Activated CD8-positive, alpha-beta memory T cell treated with anti-CD3 and anti-CD28 coated beads for 36 hours (primary cell): ENCODE measurements at regions not wholly inside any gene's neighbourhood (a gene's known extent, or its start where the extent isn't known, plus 50 kb on each side); places are given as distances from the start of the nearest gene placed in this dataset.

Experiments used
- CTCF ChIA-PET: fragments of 350-600 bp; sonication (Branson Sonifier 250); formaldehyde crosslinking; loops from one replicate; lab custom pipeline; 2021; ENCODE audit warnings: antibody characterized with exemption; lab: Charles Lee
- POLR2A ChIA-PET: fragments of 350-600 bp; sonication (Branson Sonifier 250); formaldehyde crosslinking; loops from one replicate; lab custom pipeline; 2021; ENCODE audit warnings: antibody characterized with exemption; lab: Charles Lee

GRCh38 chr4:67256388-67257043, 288.8 kb downstream of the CENPC start:
- CTCF ChIA-PET = no interaction called here

GRCh38 chr4:67250131-67250896, 295.0 kb downstream of the CENPC start:
- CTCF ChIA-PET = no interaction called here
- POLR2A ChIA-PET = no interaction called here

More at GRCh38 chr4:67256388-67257043, 288.8 kb downstream of the CENPC start:
- POLR2A ChIA-PET = no interaction called here

GRCh38 chr4:67236788-67237187, 308.5 kb downstream of the CENPC start:
- ChIA-PET CTCF (no interaction called here), POLR2A (no interaction called here)

- CTCF ChIA-PET = no interaction called here
- POLR2A ChIA-PET = no interaction called here
These were observed 309.0 kb downstream of the CENPC start for GRCh38 chr4:67236318-67236717.

- ChIA-PET POLR2A (no interaction called here), CTCF (no interaction called here)
These were observed 311.0 kb downstream of the CENPC start for GRCh38 chr4:67234296-67234695.

GRCh38 chr4:67229148-67229547, 316.2 kb downstream of the CENPC start:
- ChIA-PET POLR2A (no interaction called here), CTCF (no interaction called here)

- ChIA-PET CTCF (no interaction called here), POLR2A (no interaction called here)
These were observed 324.4 kb downstream of the CENPC start for GRCh38 chr4:67220861-67221260.

GRCh38 chr4:67218883-67219282, 326.4 kb downstream of the CENPC start:
- POLR2A ChIA-PET = no interaction called here
- CTCF ChIA-PET = no interaction called here

- ChIA-PET POLR2A (no interaction called here), CTCF (no interaction called here)
These were observed 337.3 kb downstream of the CENPC start for GRCh38 chr4:67207941-67208441.

- ChIA-PET CTCF (no interaction called here), POLR2A (no interaction called here)
These were observed 340.9 kb downstream of the CENPC start for GRCh38 chr4:67204441-67204840.

GRCh38 chr4:67201334-67201733, 344.0 kb downstream of the CENPC start:
- ChIA-PET CTCF (no interaction called here), POLR2A (no interaction called here)

- POLR2A ChIA-PET = no interaction called here
- CTCF ChIA-PET = no interaction called here
These were observed 346.6 kb downstream of the CENPC start for GRCh38 chr4:67198727-67199126.

- CTCF ChIA-PET = no interaction called here
- POLR2A ChIA-PET = no interaction called here
These were observed 377.5 kb downstream of the CENPC start for GRCh38 chr4:67167849-67168248.

- ChIA-PET POLR2A (no interaction called here), CTCF (no interaction called here)
These were observed 382.6 kb downstream of the CENPC start for GRCh38 chr4:67162690-67163089.

GRCh38 chr4:67161311-67161710, 384.0 kb downstream of the CENPC start:
- ChIA-PET CTCF (no interaction called here), POLR2A (no interaction called here)

- POLR2A ChIA-PET = no interaction called here
- CTCF ChIA-PET = no interaction called here
These were observed 384.9 kb downstream of the CENPC start for GRCh38 chr4:67160394-67160793.

- POLR2A ChIA-PET = no interaction called here
- CTCF ChIA-PET = no interaction called here
These were observed 386.6 kb downstream of the CENPC start for GRCh38 chr4:67158666-67159065.

GRCh38 chr4:67152976-67153375, 392.3 kb downstream of the CENPC start:
- ChIA-PET POLR2A (no interaction called here), CTCF (no interaction called here)

- ChIA-PET CTCF (no interaction called here), POLR2A (no interaction called here)
These were observed 393.6 kb downstream of the CENPC start for GRCh38 chr4:67151376-67152343.

- CTCF ChIA-PET = no interaction called here
- POLR2A ChIA-PET = no interaction called here
These were observed 403.7 kb downstream of the CENPC start for GRCh38 chr4:67141586-67141985.
